ENCODE measurements at regions not wholly inside any gene's neighbourhood (a gene's known extent, or its start where the extent isn't known, plus 50 kb on each side); places are given as distances from the start of the nearest gene placed in this dataset.

- TF ChIP-seq, protein P1, sequence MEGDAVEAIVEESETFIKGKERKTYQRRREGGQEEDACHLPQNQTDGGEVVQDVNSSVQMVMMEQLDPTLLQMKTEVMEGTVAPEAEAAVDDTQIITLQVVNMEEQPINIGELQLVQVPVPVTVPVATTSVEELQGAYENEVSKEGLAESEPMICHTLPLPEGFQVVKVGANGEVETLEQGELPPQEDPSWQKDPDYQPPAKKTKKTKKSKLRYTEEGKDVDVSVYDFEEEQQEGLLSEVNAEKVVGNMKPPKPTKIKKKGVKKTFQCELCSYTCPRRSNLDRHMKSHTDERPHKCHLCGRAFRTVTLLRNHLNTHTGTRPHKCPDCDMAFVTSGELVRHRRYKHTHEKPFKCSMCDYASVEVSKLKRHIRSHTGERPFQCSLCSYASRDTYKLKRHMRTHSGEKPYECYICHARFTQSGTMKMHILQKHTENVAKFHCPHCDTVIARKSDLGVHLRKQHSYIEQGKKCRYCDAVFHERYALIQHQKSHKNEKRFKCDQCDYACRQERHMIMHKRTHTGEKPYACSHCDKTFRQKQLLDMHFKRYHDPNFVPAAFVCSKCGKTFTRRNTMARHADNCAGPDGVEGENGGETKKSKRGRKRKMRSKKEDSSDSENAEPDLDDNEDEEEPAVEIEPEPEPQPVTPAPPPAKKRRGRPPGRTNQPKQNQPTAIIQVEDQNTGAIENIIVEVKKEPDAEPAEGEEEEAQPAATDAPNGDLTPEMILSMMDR (IDR thresholded peaks at IDR 0.05), result no peak
- TF ChIP-seq POLR2A (IDR thresholded peaks at IDR 0.05), result no peak
These were observed 135.2 kb upstream of the PRL start for GRCh38 chr6:22432060-22432459.

Measured in testis (tissue), 2 donors.